ENCODE measurements at regions not wholly inside any gene's neighbourhood (a gene's known extent, or its start where the extent isn't known, plus 50 kb on each side); places are given as distances from the start of the nearest gene placed in this dataset.

DNA sequence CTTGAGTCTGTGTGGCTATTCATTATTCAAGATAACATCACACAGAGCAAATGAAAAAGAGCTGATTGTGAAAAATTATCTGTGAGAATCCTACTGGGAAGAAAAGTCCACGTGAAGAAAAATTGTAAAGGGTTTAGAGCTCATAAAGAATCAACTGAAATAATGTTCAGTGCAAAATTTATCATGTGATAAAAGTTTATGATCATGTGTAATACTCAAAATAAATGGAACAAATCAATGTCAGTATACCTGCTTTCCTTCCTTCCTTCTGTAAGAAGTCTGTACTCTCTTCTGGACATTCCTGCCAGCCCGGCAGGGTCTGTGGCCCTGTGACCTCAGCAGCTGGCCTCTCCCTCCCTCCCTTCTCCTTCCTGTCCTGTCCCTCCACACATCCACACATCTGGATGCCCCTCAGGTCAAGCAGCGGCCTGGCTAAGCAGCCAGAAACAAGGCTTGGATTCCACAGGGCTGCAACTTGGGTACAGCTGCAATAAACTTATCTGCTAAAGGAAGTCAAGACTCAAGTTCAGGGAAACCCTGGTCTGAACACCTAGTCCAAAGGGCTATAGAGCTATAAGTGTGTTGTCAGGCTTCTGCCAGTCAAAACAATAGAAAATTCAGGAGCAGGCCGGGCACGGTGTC is 172.1 kb downstream of the MREG start:
- no peak for TF ChIP-seq EZH2phosphoT487 (IDR thresholded peaks at IDR 0.05; ENCODE audit: borderline replicate concordance, low read length)
- TF ChIP-seq, protein P1, sequence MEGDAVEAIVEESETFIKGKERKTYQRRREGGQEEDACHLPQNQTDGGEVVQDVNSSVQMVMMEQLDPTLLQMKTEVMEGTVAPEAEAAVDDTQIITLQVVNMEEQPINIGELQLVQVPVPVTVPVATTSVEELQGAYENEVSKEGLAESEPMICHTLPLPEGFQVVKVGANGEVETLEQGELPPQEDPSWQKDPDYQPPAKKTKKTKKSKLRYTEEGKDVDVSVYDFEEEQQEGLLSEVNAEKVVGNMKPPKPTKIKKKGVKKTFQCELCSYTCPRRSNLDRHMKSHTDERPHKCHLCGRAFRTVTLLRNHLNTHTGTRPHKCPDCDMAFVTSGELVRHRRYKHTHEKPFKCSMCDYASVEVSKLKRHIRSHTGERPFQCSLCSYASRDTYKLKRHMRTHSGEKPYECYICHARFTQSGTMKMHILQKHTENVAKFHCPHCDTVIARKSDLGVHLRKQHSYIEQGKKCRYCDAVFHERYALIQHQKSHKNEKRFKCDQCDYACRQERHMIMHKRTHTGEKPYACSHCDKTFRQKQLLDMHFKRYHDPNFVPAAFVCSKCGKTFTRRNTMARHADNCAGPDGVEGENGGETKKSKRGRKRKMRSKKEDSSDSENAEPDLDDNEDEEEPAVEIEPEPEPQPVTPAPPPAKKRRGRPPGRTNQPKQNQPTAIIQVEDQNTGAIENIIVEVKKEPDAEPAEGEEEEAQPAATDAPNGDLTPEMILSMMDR (IDR thresholded peaks at IDR 0.05; ENCODE audit: low read depth, low read length, poor library complexity, severe bottlenecking): no peak

Measured in DOHH2 (cell line).